ENCODE measurements at regions not wholly inside any gene's neighbourhood (a gene's known extent, or its start where the extent isn't known, plus 50 kb on each side); places are given as distances from the start of the nearest gene placed in this dataset.
"Not testable (repeated sequence)": the region's sequence is repeated elsewhere in the genome, so short reads cannot be mapped to it uniquely, and the experiment has no call there.

- no peak for DNase-seq (ENCODE audit: low read depth)
Observed at GRCh38 chr3:72276806-72277205, 491.9 kb upstream of the PROK2 start.

GRCh38 chr3:72275331-72275751 lies 490.4 kb upstream of the PROK2 start:
- no peak for DNase-seq (ENCODE audit: low read depth)

- no peak for DNase-seq (ENCODE audit: low read depth)
Observed at GRCh38 chr3:72274493-72275330, 489.8 kb upstream of the PROK2 start.

- no peak for DNase-seq (ENCODE audit: low read depth)
Observed at GRCh38 chr3:72273615-72274014, 488.7 kb upstream of the PROK2 start.

- no peak for DNase-seq (ENCODE audit: low read depth)
Observed at GRCh38 chr3:72272356-72272755, 487.4 kb upstream of the PROK2 start.

- DNase-seq (ENCODE audit: low read depth) = no peak
Observed at GRCh38 chr3:72271923-72272322, 487.0 kb upstream of the PROK2 start.

- no peak for DNase-seq (ENCODE audit: low read depth)
Observed at GRCh38 chr3:72271216-72271615, 486.3 kb upstream of the PROK2 start.

- DNase-seq (ENCODE audit: low read depth) = no peak
Observed at GRCh38 chr3:72270730-72271129, 485.8 kb upstream of the PROK2 start.

GRCh38 chr3:72270072-72270681 lies 485.2 kb upstream of the PROK2 start:
- DNase-seq (ENCODE audit: low read depth) = no peak

- no peak for DNase-seq (ENCODE audit: low read depth)
Observed at GRCh38 chr3:72269475-72269874, 484.5 kb upstream of the PROK2 start.

- not testable (repeated sequence) for DNase-seq (ENCODE audit: low read depth)
Observed at GRCh38 chr3:72266921-72267524, 482.1 kb upstream of the PROK2 start.

- DNase-seq (ENCODE audit: low read depth) = no peak
Observed at GRCh38 chr3:72266016-72266370, 481.0 kb upstream of the PROK2 start.

GRCh38 chr3:72265256-72266015 lies 480.5 kb upstream of the PROK2 start:
- DNase-seq (ENCODE audit: low read depth) = no peak

- DNase-seq (ENCODE audit: low read depth) = no peak
Observed at GRCh38 chr3:72263223-72263990, 478.5 kb upstream of the PROK2 start.

- no peak for DNase-seq (ENCODE audit: low read depth)
Observed at GRCh38 chr3:72262736-72263135, 477.8 kb upstream of the PROK2 start.

- DNase-seq (ENCODE audit: low read depth) = no peak
Observed at GRCh38 chr3:72261566-72262564, 476.9 kb upstream of the PROK2 start.

GRCh38 chr3:72260588-72260910 lies 475.6 kb upstream of the PROK2 start:
- DNase-seq (ENCODE audit: low read depth) = no peak

GRCh38 chr3:72259755-72260587 lies 475.0 kb upstream of the PROK2 start:
- DNase-seq (ENCODE audit: low read depth) = no peak

GRCh38 chr3:72258361-72259141 lies 473.6 kb upstream of the PROK2 start:
- no peak for DNase-seq (ENCODE audit: low read depth)
